ENCODE measurements at regions not wholly inside any gene's neighbourhood (a gene's known extent, or its start where the extent isn't known, plus 50 kb on each side); places are given as distances from the start of the nearest gene placed in this dataset.

DNA sequence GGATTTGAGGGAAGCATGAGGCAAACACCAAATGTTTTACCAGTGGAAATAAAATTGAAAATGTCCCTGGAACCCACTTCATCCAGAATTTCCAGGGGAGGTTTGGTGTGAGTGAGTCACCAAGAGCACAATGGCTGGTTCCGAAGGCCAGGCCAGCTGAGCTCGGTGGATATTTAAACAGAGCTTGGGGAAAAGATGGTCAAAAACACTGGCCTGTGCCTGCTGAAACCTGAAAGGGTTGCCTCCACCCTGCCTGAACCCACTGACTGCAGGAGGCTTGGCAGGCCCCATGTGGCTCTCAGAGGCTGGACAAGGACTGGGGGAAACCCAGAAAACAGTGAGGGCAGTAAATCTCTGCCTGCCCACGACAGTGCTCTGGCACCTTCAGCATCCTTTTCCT lies 93.9 kb downstream of the TTC32 start:
- DNase-seq, result no peak

DNA sequence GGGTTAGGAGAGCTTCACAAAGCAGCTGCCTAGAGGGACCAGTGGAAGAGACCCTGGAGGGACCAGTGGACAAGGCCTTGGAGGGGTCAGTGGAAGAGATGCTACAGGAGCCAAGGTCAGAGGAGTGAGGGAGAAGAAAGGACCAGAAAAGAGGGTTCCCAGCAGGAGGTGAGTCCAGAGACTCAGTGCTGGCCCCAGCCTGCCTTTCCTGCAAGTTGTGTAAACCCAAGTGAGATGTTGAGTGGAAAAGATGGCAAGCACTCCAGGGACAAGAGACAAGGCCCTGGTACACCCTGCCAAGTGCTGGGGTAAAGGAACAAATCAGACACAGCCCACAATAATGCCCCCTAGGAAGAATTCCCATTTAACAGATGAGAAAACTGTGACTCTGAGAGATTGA lies 94.4 kb downstream of the TTC32 start:
- DNase-seq, result no peak

DNA sequence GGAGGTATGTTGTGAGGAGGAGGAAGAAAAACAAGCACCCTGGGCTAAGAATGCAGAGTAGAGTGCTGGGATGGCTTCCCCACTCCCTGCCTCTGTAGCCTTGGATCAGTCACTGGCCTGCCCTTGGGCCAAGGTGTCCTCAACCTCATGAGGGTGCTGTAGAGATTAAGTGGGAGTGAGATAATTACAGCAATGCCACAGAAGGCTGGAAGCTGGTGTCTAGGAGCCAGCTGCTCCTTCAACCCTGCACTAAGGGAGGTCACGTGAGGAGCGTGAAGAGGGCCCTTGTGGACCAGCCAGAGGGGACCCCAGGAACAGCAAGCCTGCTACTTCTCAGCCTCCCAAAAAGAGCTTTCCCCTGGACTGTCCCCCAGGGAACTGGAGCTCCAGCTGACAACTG lies 95.2 kb downstream of the TTC32 start:
- no peak for DNase-seq

GRCh38 chr2:19806131-19806530 lies 95.7 kb downstream of the TTC32 start:
- no peak for DNase-seq

DNA sequence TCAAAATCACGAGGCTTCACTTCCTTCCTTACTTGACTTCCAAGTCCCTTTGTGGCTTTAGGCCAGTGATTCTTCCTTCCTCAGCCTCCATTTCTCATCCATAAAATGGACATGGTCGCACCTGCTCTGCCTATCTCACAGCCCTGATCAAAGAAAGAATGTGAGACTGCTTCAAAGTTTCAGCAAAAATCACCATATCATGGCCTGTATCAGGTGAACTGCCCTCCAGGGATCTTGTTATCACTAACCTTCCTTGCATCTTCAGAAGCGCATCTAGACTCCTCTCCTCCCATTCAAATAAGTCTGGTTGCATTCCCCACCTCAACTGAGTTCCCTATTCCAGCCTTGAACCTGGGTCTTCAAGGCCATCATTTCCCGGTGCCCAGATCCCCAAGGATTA lies 96.5 kb downstream of the TTC32 start:
- no peak for DNase-seq

DNA sequence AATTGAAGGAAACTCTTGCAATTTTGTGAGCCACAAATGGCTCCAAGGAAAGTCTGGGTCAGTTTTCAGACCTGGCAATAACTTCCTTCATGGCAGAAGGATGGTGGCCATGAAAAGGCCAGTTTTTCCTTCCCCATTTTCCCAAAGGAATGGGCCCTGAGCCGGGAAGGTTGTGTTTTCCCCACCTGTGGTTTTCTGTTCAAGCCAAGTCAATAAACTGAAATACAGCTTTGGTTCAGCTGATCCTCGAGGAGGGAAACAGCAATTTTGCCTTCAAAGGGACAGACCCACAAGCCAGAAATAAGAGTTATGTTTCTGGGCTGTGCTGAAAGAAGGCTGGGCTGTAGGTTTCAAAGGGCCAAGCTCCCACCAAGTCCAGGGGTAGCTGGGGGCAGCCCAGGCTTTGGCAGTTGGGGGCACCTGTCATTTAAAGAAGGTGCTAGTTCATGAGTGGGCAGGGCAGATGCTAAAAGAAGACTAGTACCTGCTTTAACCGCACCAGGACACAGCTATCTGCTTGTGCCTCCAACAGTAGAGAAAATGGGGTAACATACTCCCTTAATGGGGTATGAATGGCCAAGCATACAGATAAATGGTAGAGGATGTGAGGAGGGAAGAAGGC lies 97.0 kb downstream of the TTC32 start:
- no peak for DNase-seq

DNA sequence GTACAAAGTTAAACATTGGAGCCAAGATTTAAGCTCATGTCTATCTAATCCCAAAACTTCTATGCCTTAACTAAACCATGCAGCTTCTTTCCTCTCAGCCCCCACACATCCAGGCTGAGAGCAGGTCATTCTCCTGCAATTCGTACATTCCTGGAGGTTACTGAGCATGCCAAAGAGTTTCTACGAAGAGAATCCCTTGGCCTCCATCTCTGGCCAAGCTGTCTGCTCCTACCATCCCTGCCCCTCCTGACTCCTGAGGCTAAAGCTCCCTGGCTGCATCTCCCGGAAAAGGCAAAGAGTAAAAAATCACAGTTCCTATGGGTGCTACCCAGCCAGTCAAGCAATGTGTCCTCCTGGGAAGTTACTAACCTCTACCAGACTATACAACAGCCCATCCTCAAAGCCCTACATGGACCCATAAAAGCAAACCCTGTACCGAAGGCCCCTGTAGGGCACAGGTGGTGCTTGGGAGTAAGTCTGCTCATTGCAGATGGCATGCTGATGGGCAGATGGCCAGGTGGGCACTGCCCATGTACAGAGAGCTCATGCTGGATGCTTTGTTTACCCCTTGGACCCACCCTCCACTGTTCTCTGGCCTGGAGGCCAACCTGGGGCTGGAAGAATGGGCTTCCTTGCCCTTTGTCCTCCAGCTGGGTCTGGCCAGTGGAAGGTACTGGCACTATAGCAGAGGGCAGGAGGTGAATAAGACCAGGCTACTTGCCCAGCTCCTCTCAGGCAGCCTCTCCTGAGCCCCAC lies 99.5 kb downstream of the TTC32 start:
- no peak for DNase-seq

DNA sequence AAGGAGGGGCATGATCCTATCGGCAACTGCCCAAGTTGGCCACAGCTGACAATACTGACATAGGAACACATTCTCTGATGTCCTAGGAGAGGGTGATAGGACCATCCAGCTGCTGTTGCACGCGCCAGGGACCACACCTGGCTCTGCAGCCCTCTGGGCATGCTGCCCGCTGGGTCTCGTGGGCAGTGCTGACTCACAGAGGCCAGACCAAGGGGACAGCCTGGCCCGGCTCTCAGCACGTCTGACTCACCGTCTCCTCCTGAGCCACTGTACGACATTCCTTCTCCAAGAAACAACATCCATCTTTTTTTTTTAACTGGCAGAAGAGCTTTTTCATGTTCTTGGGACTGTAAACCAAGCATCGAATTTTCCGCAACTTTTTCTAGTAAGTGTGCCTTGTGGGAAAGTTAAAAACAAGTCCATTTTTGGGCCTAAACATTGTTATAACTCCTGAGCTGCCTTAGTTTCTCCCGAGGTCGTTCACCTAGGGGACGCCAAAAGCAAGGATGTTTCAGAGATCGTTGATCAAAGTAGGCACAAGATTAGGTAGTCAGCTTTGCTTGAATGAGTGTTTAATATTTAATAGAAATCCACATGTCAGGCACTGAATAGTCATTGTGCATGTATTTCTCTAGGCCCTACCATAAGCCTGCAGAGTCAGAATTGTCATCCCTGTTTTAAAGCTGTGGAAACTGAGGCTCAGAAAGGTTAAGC lies 100.3 kb downstream of the TTC32 start:
- DNase-seq, result no peak

DNA sequence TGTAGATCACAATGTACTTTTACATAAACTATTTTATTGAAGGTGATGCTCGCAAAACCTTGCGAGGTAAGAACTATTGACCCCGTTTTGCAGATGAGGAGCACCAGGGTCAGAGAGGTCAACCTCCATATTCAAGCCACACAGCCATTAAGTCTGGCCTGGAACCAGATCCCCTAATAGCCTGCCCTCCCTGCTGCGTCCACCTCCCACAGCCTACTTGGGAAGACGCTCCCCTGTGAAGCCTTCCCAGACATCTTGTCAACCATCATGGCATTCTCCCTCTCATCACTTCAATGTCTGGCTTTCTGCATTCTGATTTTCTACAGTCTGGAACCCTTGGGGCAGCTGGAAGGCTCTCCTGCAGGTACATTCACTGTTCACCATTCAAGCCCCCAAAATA lies 101.0 kb downstream of the TTC32 start:
- no peak for DNase-seq

GRCh38 chr2:19799881-19800780 lies 101.7 kb downstream of the TTC32 start:
- DNase-seq, result no peak

GRCh38 chr2:19797871-19798270 lies 103.9 kb downstream of the TTC32 start:
- DNase-seq, result no peak

DNA sequence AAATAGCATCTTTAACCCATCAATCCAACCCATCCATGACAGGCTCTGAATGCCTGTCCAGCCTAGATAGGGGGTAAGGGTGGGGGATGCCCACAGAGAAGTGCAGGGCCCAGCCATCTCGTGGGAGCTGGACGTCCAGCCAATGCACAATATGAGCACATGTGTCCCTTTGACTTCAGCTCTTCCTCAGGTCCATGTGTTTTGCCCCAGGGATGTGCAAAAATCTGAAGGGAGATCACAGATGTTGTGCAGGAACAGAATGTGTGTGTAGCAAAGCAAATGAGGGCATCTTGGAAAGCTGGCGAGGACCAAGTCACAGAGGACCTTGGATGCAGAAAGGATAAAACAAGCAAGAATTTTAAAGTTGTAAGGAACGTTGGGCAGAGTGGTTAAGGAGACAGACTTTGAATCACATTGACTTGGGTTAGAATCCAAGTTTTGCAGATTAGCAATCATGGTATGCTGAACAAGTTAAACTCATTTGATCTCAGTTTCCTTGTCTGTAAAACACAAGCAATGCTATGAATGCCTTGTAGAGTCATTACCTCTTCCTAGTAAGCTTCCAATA lies 104.5 kb downstream of the TTC32 start:
- DNase-seq, result no peak

- DNase-seq, result no peak
Observed at GRCh38 chr2:19796035-19796695, 105.6 kb downstream of the TTC32 start.

GRCh38 chr2:19793132-19793750 lies 108.5 kb downstream of the TTC32 start:
- no peak for DNase-seq

DNA sequence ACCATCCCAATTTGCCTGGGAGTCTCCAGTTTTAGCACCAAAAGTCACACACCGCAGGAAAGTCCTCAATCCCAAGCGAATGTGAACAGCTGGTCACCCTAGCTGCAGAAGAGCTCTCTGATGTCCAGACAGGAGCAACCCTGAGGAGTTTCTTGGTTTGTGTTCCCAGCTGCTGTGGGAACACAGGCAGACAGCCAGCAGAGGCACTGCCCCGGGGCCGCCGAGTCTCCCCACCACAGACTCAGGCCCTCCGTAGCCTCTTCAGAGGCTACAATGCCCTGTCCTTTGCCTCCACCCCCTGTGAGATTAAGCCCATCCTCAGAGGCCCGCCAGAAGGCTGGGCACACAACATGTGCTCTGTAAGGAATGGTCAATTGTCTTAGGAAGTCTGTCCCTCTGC lies 111.5 kb downstream of the TTC32 start:
- DNase-seq, result no peak

GRCh38 chr2:19787134-19787533 lies 114.6 kb downstream of the TTC32 start:
- no peak for DNase-seq

GRCh38 chr2:19786408-19787058 lies 115.2 kb downstream of the TTC32 start:
- no peak for DNase-seq

DNA sequence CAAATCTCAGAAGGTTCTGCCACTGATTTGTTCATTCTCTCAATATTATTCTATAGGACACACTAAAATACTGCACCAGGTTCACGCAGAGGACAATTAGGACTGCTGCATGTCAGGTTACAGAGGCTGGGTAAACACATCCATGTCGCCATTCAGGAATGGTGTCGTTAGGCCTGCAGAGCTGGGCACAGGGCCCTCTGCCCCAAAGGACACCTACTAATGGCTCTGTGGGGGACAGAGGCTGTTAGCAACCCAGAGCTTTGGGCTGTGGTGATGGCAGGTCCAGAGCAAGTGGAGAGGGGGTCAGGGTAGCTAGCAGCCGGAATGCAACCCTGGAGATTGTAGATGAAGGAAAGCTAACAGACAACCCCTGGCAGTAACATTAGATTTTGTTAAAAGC lies 115.9 kb downstream of the TTC32 start:
- no peak for DNase-seq

DNA sequence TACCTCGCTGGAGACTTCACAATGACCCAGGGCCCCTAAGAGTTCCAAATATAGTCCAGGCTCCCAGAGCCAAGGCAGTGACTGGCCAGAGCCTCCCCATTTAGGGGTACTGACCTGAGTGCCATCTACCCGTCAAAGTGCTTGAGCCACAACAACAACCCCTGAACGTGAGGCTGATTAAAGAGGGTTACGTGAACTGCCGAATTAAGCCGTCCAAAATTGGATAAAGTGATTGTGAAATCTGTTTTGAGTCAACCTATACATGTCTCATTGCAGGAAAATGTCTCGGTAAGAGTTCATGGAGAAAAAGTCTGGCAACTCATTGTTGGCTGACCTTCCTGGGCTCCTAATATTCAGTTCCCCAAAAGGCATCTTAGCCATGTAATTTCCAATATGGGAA lies 116.3 kb downstream of the TTC32 start:
- DNase-seq, result no peak

DNA sequence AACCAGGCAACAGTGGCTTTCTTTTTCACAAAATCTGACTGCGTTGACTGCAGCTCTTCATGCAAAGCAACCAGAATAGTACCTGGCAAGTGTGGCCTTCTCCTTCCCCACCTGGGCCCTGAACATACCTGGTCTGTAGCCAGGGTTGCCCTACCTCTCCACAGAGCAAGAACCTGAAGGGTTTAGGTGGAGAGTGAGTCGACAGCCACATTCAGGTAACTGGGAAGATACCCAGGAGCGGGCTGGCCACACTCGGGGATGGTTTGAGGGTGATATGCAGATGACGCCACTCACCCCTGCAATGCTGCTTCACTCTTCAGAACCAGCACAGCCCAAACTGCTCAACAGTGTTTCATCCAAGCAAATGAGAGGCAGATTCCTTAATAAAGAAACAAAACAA lies 117.3 kb downstream of the TTC32 start:
- no peak for DNase-seq

GRCh38 chr2:19783935-19784334 lies 117.8 kb downstream of the TTC32 start:
- DNase-seq, result no peak
